Stomach smooth muscle (tissue), 2 donors: ENCODE measurements at regions not wholly inside any gene's neighbourhood (a gene's known extent, or its start where the extent isn't known, plus 50 kb on each side); places are given as distances from the start of the nearest gene placed in this dataset.

Experiments
- H3K27ac ChIP-seq: one replicate; pipeline ENCODE4 v1.7.0; 2013; ENCODE audit warnings: mild to moderate bottlenecking, low read length, inconsistent platforms
- H3K27me3 ChIP-seq, 2 donors: one replicate each; pipeline ENCODE4 v1.7.0; 2013; ENCODE audit warnings: low read length in 2 of 2; ENCODE audit not compliant: insufficient read depth in 2 of 2, control insufficient read depth in 1 of 2
- H3K36me3 ChIP-seq, 2 donors: one replicate each; pipeline ENCODE4 v1.7.0; 2013; ENCODE audit warnings: low read length in 2 of 2; ENCODE audit not compliant: control insufficient read depth in 2 of 2, insufficient read depth in 2 of 2
- H3K4me1 ChIP-seq: one replicate; pipeline ENCODE4 v1.7.0; 2013; ENCODE audit warnings: low read length; ENCODE audit not compliant: control insufficient read depth, insufficient read depth
- H3K4me3 ChIP-seq, 2 donors: one replicate each; pipeline ENCODE4 v1.7.0; 2013; ENCODE audit warnings: low read length in 2 of 2
- H3K9ac ChIP-seq, 2 donors: one replicate each; pipeline ENCODE4 v1.7.0; 2013; ENCODE audit warnings: low read length in 2 of 2, mild to moderate bottlenecking in 1 of 2
- H3K9me3 ChIP-seq, 2 donors: one replicate each; pipeline ENCODE4 v1.7.0; 2013; ENCODE audit warnings: low read length in 2 of 2; ENCODE audit not compliant: control insufficient read depth in 2 of 2
- donor health status: healthy.
- donor health status: Pancreatic carcinoma.

DNA sequence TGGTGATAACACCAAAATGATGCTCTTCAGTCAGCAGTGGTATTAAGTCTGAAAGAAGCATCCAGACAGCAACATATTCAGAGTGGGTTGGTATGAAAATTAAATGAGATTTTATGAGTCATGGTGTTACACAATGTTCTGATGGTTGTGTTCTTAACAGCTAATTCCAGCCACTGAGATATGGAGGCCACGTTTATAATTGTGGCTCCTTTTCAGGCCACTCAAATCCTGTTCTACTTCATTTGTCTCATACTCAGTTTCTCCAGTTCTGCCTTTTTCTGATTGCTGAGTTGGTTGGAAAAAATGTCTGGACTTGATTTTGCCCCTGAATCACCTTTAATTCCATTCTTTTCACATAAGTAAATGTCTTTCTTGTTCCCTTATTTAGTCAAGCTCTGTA lies 162.7 kb upstream of the COL3A1 start:
- Histone ChIP-seq H3K9ac (no peak overlapping the region), H3K27me3 (no peaks in the 10 kb centered on the region), H3K36me3 (no peaks in the 10 kb centered on the region), H3K4me3 (no peak overlapping the region), H3K9me3 (no peaks in the 10 kb centered on the region), H3K4me1 (no peaks in the 10 kb centered on the region), H3K27ac (no peak overlapping the region)

DNA sequence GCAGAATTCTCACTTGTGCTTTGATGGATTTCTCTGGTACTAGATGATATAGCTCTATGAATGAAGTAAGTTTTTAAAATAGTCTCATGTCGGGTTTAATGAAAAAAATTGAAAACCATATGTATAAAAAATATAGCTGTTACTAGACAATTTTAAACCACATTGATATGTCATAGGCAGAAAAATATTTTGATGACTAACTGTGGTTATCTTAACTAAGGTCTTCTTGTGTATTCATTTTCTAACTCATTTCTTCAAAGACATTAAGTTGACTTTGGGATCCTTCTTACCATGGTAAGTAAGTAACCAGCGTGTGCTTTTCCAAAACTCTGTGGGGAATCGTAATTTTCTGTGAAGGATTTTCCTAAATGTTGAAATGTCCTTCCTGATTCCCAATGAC lies 160.9 kb upstream of the COL3A1 start:
- Histone ChIP-seq H3K9ac (no peak overlapping the region), H3K27me3 (no peaks in the 10 kb centered on the region), H3K36me3 (no peaks in the 10 kb centered on the region), H3K4me1 (no peaks in the 10 kb centered on the region), H3K4me3 (no peak overlapping the region), H3K9me3 (no peaks in the 10 kb centered on the region), H3K27ac (no peak overlapping the region)

DNA sequence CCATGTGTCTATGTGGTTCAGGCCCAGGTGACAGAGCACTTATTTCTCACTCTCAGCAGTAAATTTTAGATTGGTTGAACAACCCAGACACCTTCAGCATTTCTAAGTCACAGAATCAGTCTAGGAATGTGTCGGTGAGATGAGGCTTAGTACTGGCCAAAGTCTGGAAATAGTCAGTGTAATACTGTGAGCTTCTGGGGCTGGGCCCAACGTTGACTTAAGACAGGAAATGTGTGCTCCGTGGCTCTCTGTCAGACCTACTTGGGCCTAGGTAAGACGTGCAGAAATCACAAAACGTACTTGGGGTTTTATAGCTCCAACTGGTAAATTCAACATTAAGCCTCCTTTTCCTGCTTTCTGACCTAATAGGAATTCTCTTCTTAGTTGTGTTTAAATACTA lies 160.3 kb upstream of the COL3A1 start:
- no peaks in the 10 kb centered on the region for H3K36me3 ChIP-seq
- H3K27ac ChIP-seq = peak overlapping the region; percentile 2
- H3K4me1 ChIP-seq = no peaks in the 10 kb centered on the region
- H3K9me3 ChIP-seq = no peaks in the 10 kb centered on the region
- H3K4me3 ChIP-seq = no peak overlapping the region
- H3K9ac ChIP-seq = no peak overlapping the region
- no peaks in the 10 kb centered on the region for H3K27me3 ChIP-seq

DNA sequence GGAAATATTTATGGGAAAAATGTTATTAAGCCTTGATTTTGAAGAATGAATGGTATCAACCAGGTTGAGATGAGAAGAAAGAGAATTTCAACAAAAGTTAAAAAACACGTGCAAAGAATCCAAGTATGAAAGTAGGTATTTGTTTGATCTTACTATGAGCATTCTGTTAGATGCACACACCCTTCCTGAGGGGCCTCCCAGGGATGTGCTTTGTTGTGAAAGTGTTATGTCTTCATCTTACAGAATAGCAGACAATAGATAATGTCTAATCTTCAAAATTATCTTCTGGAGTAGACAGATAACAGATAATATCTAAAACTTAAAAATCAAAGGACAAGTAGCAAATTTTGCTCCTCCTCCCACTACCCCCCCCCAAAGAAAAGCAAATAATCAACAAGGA lies 155.2 kb upstream of the COL3A1 start:
- H3K4me1 ChIP-seq = no peaks in the 10 kb centered on the region
- no peaks in the 10 kb centered on the region for H3K27me3 ChIP-seq
- H3K27ac ChIP-seq = no peak overlapping the region
- no peaks in the 10 kb centered on the region for H3K9me3 ChIP-seq
- H3K36me3 ChIP-seq = no peaks in the 10 kb centered on the region
- H3K4me3 ChIP-seq = no peak overlapping the region
- H3K9ac ChIP-seq = no peak overlapping the region

DNA sequence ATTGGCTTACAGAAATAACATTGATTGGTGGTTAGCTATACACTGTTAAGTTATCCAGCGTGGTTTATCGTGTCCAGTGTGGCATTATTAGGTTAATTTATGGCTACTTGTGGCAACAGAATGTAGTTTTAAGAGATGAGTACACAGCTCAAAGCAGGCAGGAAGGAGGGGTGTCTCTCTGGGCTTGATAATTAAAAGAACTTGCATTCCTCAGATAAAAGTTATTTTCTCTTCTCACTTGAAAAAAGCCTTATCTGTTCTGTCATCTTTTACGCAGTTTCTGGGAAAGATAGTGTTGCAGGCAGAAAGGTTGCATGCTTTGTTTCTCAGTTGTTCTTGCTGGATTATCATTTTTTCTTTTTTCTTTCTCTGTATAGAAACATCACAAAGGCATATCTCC lies 154.4 kb upstream of the COL3A1 start:
- H3K9me3 ChIP-seq = no peaks in the 10 kb centered on the region
- no peaks in the 10 kb centered on the region for H3K27me3 ChIP-seq
- H3K27ac ChIP-seq = no peak overlapping the region
- H3K4me1 ChIP-seq = no peaks in the 10 kb centered on the region
- no peak overlapping the region for H3K4me3 ChIP-seq
- H3K9ac ChIP-seq = no peak overlapping the region
- no peaks in the 10 kb centered on the region for H3K36me3 ChIP-seq

DNA sequence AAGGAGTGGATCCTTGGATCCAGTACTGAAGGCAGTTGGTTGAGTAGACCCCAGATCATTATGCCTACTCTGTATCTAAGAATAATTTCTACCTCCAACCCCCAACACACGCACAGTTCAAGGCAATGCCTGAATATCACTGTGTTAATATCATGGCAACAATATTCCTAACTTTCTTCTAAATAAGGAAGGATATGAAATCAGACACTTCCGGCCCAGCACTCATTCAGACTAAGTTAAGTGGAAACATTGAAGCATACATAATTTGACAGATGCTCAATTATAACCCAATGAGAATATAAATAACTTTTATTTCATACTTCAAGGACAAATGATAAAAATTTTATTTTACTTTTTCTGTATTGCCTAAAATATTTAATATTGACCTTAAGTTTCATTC lies 153.6 kb upstream of the COL3A1 start:
- Histone ChIP-seq H3K27me3 (no peaks in the 10 kb centered on the region), H3K4me3 (no peak overlapping the region), H3K9me3 (no peaks in the 10 kb centered on the region), H3K27ac (no peak overlapping the region), H3K9ac (no peak overlapping the region), H3K4me1 (no peaks in the 10 kb centered on the region), H3K36me3 (no peaks in the 10 kb centered on the region)

DNA sequence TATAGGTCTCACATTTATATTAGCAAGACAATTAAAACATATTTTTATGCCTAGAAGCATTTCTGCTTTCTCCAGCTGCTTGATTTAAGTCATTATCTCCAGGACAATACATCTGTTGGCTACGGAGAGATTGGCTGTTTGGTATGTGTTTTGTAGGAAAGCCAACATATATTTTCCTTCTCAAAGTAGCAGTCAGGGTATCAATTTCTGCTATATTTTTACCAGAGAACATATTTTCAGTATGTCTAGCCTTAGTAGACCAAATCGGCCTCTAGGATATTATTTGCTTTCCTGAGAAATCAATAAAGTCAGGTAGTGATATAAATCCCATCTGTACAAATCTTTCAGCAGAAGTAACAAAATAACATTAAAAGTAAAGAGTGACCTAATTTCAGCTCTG lies 150.0 kb upstream of the COL3A1 start:
- Histone ChIP-seq H3K4me3 (no peak overlapping the region), H3K36me3 (no peaks in the 10 kb centered on the region), H3K4me1 (no peaks in the 10 kb centered on the region), H3K27me3 (no peaks in the 10 kb centered on the region), H3K27ac (no peak overlapping the region), H3K9ac (no peak overlapping the region), H3K9me3 (no peaks in the 10 kb centered on the region)

DNA sequence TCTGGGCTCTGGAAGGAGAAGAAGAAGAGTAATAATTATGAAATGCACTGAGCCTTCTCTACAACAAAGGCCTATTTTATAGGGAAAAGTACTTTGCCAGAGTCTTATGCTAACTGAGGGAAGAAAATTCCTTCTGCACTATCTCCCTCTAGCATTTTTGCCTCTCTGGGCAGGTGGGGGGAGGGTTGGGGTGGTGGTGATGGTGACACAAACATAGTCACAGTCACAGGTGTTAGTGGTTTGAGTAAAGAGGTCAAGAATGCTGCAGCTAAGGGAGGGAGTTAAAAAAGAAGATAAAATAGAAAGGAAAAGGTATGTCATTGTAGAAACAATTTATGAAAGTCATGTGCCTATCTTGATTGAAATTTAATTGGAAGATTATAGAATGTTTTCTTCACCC lies 140.8 kb upstream of the COL3A1 start:
- no peak overlapping the region for H3K9ac ChIP-seq
- peaks cover 0 to 4% of the 10 kb centered on the region in 2 donors for H3K9me3 ChIP-seq
- no peak overlapping the region for H3K4me3 ChIP-seq
- no peaks in the 10 kb centered on the region for H3K36me3 ChIP-seq
- H3K4me1 ChIP-seq = no peaks in the 10 kb centered on the region
- no peaks in the 10 kb centered on the region for H3K27me3 ChIP-seq
- no peak overlapping the region for H3K27ac ChIP-seq

DNA sequence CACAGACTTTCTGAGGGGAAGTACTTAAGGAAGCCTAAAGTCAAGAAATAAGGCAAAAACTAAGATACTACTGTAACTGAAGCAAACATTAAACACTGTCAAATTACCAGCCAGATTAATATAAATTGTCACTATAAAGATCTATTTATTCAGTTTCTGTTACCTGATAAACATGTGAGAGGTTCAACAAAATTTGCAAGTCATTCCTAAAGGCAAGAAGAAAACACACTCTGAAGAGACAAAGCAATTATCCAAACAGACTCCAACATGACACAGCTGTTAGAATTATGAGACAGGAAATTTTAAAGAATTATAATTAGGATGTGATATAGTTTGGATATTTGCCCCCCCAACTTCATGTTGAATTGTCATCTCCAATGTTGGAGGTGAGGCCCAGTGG lies 140.4 kb upstream of the COL3A1 start:
- H3K36me3 ChIP-seq = no peaks in the 10 kb centered on the region
- H3K9me3 ChIP-seq = peaks cover 0 to 4% of the 10 kb centered on the region in 2 donors
- no peak overlapping the region for H3K27ac ChIP-seq

DNA sequence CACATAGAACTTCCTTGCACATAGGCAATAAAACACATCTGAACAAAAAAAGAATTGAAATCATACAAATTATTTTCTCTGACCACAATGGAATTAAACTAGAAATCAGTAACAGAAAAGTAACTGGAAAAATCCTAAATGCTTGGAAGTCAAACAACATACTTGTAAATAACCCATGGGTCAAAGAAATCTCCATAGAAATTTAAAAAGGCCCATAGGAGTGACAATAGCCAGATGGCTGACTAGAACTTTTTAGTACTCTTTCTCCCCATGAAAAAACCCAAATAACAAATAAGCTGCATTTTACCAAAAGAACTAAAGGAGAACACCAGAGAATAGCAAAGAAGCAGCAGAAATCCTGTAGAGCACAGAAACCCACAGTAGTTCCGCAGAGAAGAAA lies 139.2 kb upstream of the COL3A1 start:
- no peak overlapping the region for H3K4me3 ChIP-seq
- no peaks in the 10 kb centered on the region for H3K27me3 ChIP-seq
- peaks cover 0 to 4% of the 10 kb centered on the region in 2 donors for H3K9me3 ChIP-seq
- H3K36me3 ChIP-seq = no peaks in the 10 kb centered on the region
- H3K27ac ChIP-seq = no peak overlapping the region
- no peaks in the 10 kb centered on the region for H3K4me1 ChIP-seq
- no peak overlapping the region for H3K9ac ChIP-seq

More for the DNA sequence above, 140.4 kb upstream of the COL3A1 start:
- no peaks in the 10 kb centered on the region for H3K4me1 ChIP-seq
- no peak overlapping the region for H3K4me3 ChIP-seq
- H3K27me3 ChIP-seq = no peaks in the 10 kb centered on the region
- H3K9ac ChIP-seq = no peak overlapping the region

DNA sequence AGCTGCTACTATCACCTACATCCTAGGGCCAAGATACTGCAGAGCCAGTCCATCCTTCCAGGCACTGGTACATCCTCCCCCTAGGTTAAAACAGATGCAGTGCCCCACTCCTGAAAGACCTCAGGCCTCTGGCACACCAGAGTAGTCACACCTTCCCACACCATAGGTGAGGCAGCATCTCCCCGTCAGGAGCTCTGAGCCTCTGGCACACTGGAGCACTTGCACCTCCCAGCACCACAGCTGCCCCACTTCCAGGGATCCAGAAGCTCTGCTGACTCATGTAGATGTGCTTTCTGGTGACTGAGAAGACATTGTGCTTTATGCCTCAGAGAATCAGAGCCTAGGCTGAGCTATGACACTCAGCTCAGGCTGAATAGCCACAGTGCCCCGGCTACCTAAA lies 138.4 kb upstream of the COL3A1 start:
- H3K4me3 ChIP-seq = no peak overlapping the region
- H3K36me3 ChIP-seq = no peaks in the 10 kb centered on the region
- H3K9me3 ChIP-seq = peaks cover under 1 to 4% of the 10 kb centered on the region in 2 donors
- no peak overlapping the region for H3K9ac ChIP-seq
- no peaks in the 10 kb centered on the region for H3K4me1 ChIP-seq
- no peaks in the 10 kb centered on the region for H3K27me3 ChIP-seq
- H3K27ac ChIP-seq = no peak overlapping the region

DNA sequence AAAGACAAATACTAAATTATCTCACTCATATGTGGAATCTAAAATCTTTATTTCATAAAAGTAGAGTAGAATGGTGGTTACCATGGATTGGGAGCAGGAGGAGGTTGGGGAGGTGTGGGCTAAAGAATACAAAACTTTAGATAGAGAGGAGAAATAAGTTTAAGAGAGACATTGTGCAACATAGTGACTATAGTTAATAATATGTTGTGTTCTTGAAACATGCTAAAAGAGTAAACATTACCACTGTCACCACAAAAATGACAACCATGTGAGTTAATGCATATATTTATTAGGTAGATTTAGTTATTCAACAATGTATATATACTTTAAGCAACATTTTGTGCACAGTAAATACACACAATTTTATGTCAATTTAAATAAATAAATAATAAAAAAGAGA lies 128.5 kb upstream of the COL3A1 start:
- Histone ChIP-seq H3K36me3 (no peaks in the 10 kb centered on the region), H3K9me3 (peaks cover 0 to 3% of the 10 kb centered on the region in 2 donors), H3K27ac (no peak overlapping the region), H3K9ac (no peak overlapping the region), H3K4me3 (no peak overlapping the region), H3K4me1 (no peaks in the 10 kb centered on the region), H3K27me3 (no peaks in the 10 kb centered on the region)
